Embryonic facial prominence (tissue), 1 donor: ENCODE measurements at regions not wholly inside any gene's neighbourhood (a gene's known extent, or its start where the extent isn't known, plus 50 kb on each side); places are given as distances from the start of the nearest gene placed in this dataset.
A peak's percentile ranks its signal among the peaks of the same experiment; 100 is the strongest.
"Not testable (repeated sequence)": the region's sequence is repeated elsewhere in the genome, so short reads cannot be mapped to it uniquely, and the experiment has no call there.

Source experiments
- DNase-seq: peaks from one replicate; pipeline ENCODE4 v3.0.0-alpha.2; 2016; ENCODE audit errors: extremely low spot score

- no peak for DNase-seq
Observed at GRCh38 chr7:140283472-140283871, 106.7 kb upstream of the KDM7A start.

GRCh38 chr7:140281960-140282359, 105.2 kb upstream of the KDM7A start:
- DNase-seq = no peak

GRCh38 chr7:140281255-140281654, 104.5 kb upstream of the KDM7A start:
- no peak for DNase-seq

- DNase-seq = no peak
Observed at GRCh38 chr7:140276001-140276400, 99.2 kb upstream of the KDM7A start.

- peak; percentile 16 for DNase-seq
Observed at GRCh38 chr7:140275069-140275965, 98.5 kb upstream of the KDM7A start.

GRCh38 chr7:140273417-140273816, 96.6 kb upstream of the KDM7A start:
- DNase-seq = no peak

- DNase-seq = not testable (repeated sequence)
Observed at GRCh38 chr7:140271643-140271968, 94.8 kb upstream of the KDM7A start.

- no peak for DNase-seq
Observed at GRCh38 chr7:140269004-140269638, 92.3 kb upstream of the KDM7A start.

GRCh38 chr7:140267381-140268226, 90.8 kb upstream of the KDM7A start:
- DNase-seq = no peak

GRCh38 chr7:140263277-140263676, 86.5 kb upstream of the KDM7A start:
- no peak for DNase-seq

GRCh38 chr7:140262242-140262903, 85.6 kb upstream of the KDM7A start:
- no peak for DNase-seq

GRCh38 chr7:140261522-140261921, 84.7 kb upstream of the KDM7A start:
- no peak for DNase-seq

GRCh38 chr7:140261105-140261486, 84.3 kb upstream of the KDM7A start:
- DNase-seq = no peak

GRCh38 chr7:140260352-140261104, 83.7 kb upstream of the KDM7A start:
- no peak for DNase-seq

GRCh38 chr7:140257278-140257677, 80.5 kb upstream of the KDM7A start:
- not testable (repeated sequence) for DNase-seq

GRCh38 chr7:140254976-140255375, 78.2 kb upstream of the KDM7A start:
- not testable (repeated sequence) for DNase-seq

GRCh38 chr7:140249036-140249806, 72.4 kb upstream of the KDM7A start:
- no peak for DNase-seq

- DNase-seq = no peak
Observed at GRCh38 chr7:140247559-140247958, 70.8 kb upstream of the KDM7A start.

- no peak for DNase-seq
Observed at GRCh38 chr7:140245611-140246105, 68.9 kb upstream of the KDM7A start.
